GM23338 (cell line): ENCODE measurements at regions not wholly inside any gene's neighbourhood (a gene's known extent, or its start where the extent isn't known, plus 50 kb on each side); places are given as distances from the start of the nearest gene placed in this dataset.

Experiments used
- ATAC-seq: fragments of 200-7000 bp; cut with Tn5 transposase; 3 replicates; pipeline ENCODE4 v1.9.1; 2020
- DNase-seq: peaks from one replicate; pipeline ENCODE4 v3.0.0-alpha.2; 2015; ENCODE audit warnings: low spot score
- H2AFZ ChIP-seq: fragments of 200-600 bp; sonication (generic); 2 replicates; pipeline ENCODE4 v1.8.0; 2016; ENCODE audit warnings: antibody characterized with exemption, mild to moderate bottlenecking, moderate library complexity
- H3F3A ChIP-seq: fragments of 200-600 bp; sonication (generic); replicated peaks from 2 replicates; pipeline ENCODE4 v1.8.0; 2017; ENCODE audit warnings: antibody characterized with exemption, mixed run types, low read depth
- H3K27ac ChIP-seq: fragments of 200-600 bp; sonication (generic); 2 replicates; pipeline ENCODE4 v1.6.1; 2016; ENCODE audit warnings: low read depth
- H3K27me3 ChIP-seq: fragments of 200-600 bp; sonication (generic); 2 replicates; pipeline ENCODE4 v1.8.0; 2016; ENCODE audit warnings: mild to moderate bottlenecking, mixed run types, moderate library complexity; ENCODE audit not compliant: insufficient read depth
- H3K36me3 ChIP-seq: fragments of 200-600 bp; sonication (generic); 2 replicates; pipeline ENCODE4 v1.8.0; 2016; ENCODE audit warnings: mild to moderate bottlenecking; ENCODE audit not compliant: insufficient read depth
- H3K4me1 ChIP-seq: fragments of 200-600 bp; sonication (generic); 2 replicates; pipeline ENCODE4 v1.8.0; 2016; ENCODE audit warnings: mild to moderate bottlenecking, moderate library complexity; ENCODE audit not compliant: insufficient read depth
- H3K4me2 ChIP-seq: fragments of 200-600 bp; sonication (generic); 2 replicates; pipeline ENCODE4 v1.7.1; 2017; ENCODE audit warnings: mixed run types
- H3K4me3 ChIP-seq: fragments of 200-600 bp; sonication (generic); 2 replicates; pipeline ENCODE4 v1.6.1; 2016; ENCODE audit warnings: mixed run types
- H3K79me2 ChIP-seq: fragments of 200-600 bp; sonication (generic); replicated peaks from 2 replicates; pipeline ENCODE4 v1.8.0; 2017; ENCODE audit warnings: mild to moderate bottlenecking; ENCODE audit not compliant: insufficient read depth
- H3K9me2 ChIP-seq: fragments of 200-600 bp; sonication (generic); 2 replicates; pipeline ENCODE4 v1.8.0; 2017; ENCODE audit not compliant: insufficient read depth
- H4K20me1 ChIP-seq: fragments of 200-600 bp; sonication (generic); replicated peaks from 2 replicates; pipeline ENCODE4 v1.8.0; 2017; ENCODE audit warnings: mild to moderate bottlenecking; ENCODE audit not compliant: insufficient read depth
- H3K27ac Mint-ChIP-seq: 2 replicates; pipeline ENCODE4 v1.8.0; 2020; ENCODE audit warnings: inconsistent platforms, mild to moderate bottlenecking, moderate library complexity, mixed read lengths
- H3K27me3 Mint-ChIP-seq: 3 replicates; pipeline ENCODE4 v1.8.0; 2022; ENCODE audit warnings: low read depth, mild to moderate bottlenecking, moderate library complexity, mixed read lengths, inconsistent platforms; ENCODE audit not compliant: insufficient read depth, poor library complexity
- H3K36me3 Mint-ChIP-seq: 3 replicates; pipeline ENCODE4 v1.8.0; 2021; ENCODE audit warnings: low read depth, mild to moderate bottlenecking, inconsistent platforms, moderate library complexity, mixed read lengths
- H3K4me1 Mint-ChIP-seq: 3 replicates; pipeline ENCODE4 v1.8.0; 2020; ENCODE audit warnings: mild to moderate bottlenecking, inconsistent platforms, mixed read lengths
- H3K4me3 Mint-ChIP-seq: 3 replicates; pipeline ENCODE4 v1.8.0; 2021; ENCODE audit warnings: moderate library complexity, mild to moderate bottlenecking, inconsistent platforms, mixed read lengths
- H3K9me3 Mint-ChIP-seq: 3 replicates; pipeline ENCODE4 v1.8.0; 2020; ENCODE audit warnings: moderate library complexity, mild to moderate bottlenecking, inconsistent platforms, mixed read lengths
- CREB1 ChIP-seq: fragments of 250-450 bp; sonication (Bioruptor Pico); IDR thresholded peaks from 2 replicates; pipeline ENCODE4 v1.5.0; 2020; ENCODE audit warnings: low read depth, mild to moderate bottlenecking, moderate library complexity
- EZH2phosphoT487 ChIP-seq: fragments of 200-600 bp; sonication (generic); IDR thresholded peaks from one replicate; pipeline ENCODE4 v1.8.1; 2018; ENCODE audit warnings: antibody characterized with exemption; ENCODE audit not compliant: unreplicated experiment
- POLR2AphosphoS5 ChIP-seq: IDR thresholded peaks from 2 replicates; pipeline ENCODE4 v1.6.1; 2016; ENCODE audit warnings: antibody characterized with exemption, low read depth
- REST ChIP-seq: IDR thresholded peaks from one replicate; pipeline ENCODE4 v1.6.1; 2018; ENCODE audit warnings: antibody characterized with exemption; ENCODE audit not compliant: unreplicated experiment
- STAT1 ChIP-seq: IDR thresholded peaks from one replicate; pipeline ENCODE4 v1.6.1; 2016; ENCODE audit warnings: antibody characterized with exemption; ENCODE audit not compliant: unreplicated experiment
- ZNF114 ChIP-seq: fragments of 250-450 bp; sonication (Bioruptor Pico); IDR thresholded peaks from 2 replicates; pipeline ENCODE4 v1.5.0; 2020; ENCODE audit warnings: mild to moderate bottlenecking, moderate library complexity
- ZNF331 ChIP-seq: fragments of 250-450 bp; sonication (Bioruptor Pico); IDR thresholded peaks from 2 replicates; pipeline ENCODE4 v1.5.0; 2020; ENCODE audit warnings: low read depth, mild to moderate bottlenecking, moderate library complexity
- ZNF462 ChIP-seq: fragments of 250-450 bp; sonication (Bioruptor Pico); IDR thresholded peaks from 2 replicates; pipeline ENCODE4 v1.5.0; 2020; ENCODE audit warnings: mild to moderate bottlenecking, moderate library complexity
- TF ChIP-seq, protein P1 (sequence below): IDR thresholded peaks from 2 replicates; pipeline ENCODE4 v1.6.1; 2016; ENCODE audit warnings: antibody characterized with exemption
- TF ChIP-seq, protein P2 (sequence below), 2 experiments: fragments of 200-600 bp in 1 of 2; sonication (generic) in 1 of 2; conservative IDR thresholded peaks; 2 replicates each; pipeline versions ENCODE4 v1.5.1 to v1.6.1; 2016 to 2017; ENCODE audit warnings: antibody characterized with exemption in 2 of 2, low read depth in 2 of 2, mild to moderate bottlenecking in 2 of 2, moderate library complexity in 1 of 2

DNA sequence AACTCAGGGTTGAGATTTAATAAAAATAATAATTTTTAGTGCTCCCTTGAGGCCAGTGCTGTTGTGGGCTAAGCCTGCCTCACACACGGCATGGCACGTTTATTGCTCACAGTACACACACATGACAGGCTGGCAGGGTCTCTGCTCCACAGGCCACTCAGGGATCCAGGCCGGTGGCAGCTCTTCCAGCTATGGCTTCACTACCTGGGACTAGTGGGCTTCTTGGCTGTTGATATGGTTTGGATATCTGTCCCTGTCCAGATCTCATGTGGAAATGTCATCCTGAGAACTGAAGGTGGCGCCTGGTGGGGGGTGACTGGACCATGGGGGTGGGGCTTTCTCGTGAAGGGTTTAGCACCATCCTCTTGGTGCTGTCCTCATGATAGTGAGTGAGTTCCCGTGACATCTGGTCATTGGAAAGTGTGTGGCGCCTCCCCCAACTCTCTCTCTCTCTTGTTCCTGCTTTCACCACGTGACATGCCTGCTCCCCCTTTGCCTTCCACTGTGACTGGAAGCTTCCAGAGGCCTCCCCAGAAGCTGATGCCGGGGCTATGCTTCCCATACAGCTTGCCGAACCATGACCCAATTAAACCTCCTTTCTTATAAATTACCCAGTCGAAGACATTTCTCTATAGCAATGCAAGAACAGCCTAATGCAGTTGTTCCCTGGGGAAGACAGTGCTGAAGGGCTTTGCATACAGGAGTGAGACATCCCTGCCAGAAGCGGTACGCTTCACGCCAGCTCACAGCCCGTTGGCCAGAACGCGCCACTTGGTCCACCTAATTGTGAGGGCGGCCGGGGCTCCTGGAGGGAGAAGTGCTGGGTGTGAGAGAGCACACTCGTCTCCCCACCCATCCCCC, 226.9 kb upstream of the C1orf174 start:
- no peaks in the 10 kb centered on the region for H3K4me1 ChIP-seq
- no peak overlapping the region for H2AFZ ChIP-seq
- H3K9me2 ChIP-seq = no peaks in the 10 kb centered on the region
- no peak for TF ChIP-seq ZNF462 (CRISPR knock-in tag)
- TF ChIP-seq ZNF114 (CRISPR knock-in tag) = no peak
- TF ChIP-seq, protein P1, sequence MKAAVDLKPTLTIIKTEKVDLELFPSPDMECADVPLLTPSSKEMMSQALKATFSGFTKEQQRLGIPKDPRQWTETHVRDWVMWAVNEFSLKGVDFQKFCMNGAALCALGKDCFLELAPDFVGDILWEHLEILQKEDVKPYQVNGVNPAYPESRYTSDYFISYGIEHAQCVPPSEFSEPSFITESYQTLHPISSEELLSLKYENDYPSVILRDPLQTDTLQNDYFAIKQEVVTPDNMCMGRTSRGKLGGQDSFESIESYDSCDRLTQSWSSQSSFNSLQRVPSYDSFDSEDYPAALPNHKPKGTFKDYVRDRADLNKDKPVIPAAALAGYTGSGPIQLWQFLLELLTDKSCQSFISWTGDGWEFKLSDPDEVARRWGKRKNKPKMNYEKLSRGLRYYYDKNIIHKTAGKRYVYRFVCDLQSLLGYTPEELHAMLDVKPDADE = no peak
- no peak for TF ChIP-seq EZH2phosphoT487
- TF ChIP-seq POLR2AphosphoS5 = no peak
- TF ChIP-seq STAT1 = no peak
- TF ChIP-seq, protein P2, sequence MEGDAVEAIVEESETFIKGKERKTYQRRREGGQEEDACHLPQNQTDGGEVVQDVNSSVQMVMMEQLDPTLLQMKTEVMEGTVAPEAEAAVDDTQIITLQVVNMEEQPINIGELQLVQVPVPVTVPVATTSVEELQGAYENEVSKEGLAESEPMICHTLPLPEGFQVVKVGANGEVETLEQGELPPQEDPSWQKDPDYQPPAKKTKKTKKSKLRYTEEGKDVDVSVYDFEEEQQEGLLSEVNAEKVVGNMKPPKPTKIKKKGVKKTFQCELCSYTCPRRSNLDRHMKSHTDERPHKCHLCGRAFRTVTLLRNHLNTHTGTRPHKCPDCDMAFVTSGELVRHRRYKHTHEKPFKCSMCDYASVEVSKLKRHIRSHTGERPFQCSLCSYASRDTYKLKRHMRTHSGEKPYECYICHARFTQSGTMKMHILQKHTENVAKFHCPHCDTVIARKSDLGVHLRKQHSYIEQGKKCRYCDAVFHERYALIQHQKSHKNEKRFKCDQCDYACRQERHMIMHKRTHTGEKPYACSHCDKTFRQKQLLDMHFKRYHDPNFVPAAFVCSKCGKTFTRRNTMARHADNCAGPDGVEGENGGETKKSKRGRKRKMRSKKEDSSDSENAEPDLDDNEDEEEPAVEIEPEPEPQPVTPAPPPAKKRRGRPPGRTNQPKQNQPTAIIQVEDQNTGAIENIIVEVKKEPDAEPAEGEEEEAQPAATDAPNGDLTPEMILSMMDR (conservative IDR thresholded peaks at IDR 0.05; ENCODE audit: low read depth in 2 of 2) = no peak
- no peak for TF ChIP-seq ZNF331 (CRISPR knock-in tag)
- no peak for TF ChIP-seq REST
- no peak for TF ChIP-seq CREB1 (CRISPR knock-in tag)
- no peaks in the 10 kb centered on the region for H4K20me1 ChIP-seq
- H3K4me3 Mint-ChIP-seq = no peak overlapping the region
- no peaks in the 10 kb centered on the region for H3K36me3 ChIP-seq
- H3K27me3 ChIP-seq = no peaks in the 10 kb centered on the region
- H3K79me2 ChIP-seq = no peaks in the 10 kb centered on the region
- H3K27ac Mint-ChIP-seq = no peak overlapping the region
- H3K27me3 Mint-ChIP-seq = peaks cover 5% of the 10 kb centered on the region
- H3K36me3 Mint-ChIP-seq = peaks cover 21% of the 10 kb centered on the region
- no peak for DNase-seq
- no peak for ATAC-seq
- H3F3A ChIP-seq = no peaks in the 10 kb centered on the region
- no peaks in the 10 kb centered on the region for H3K4me1 Mint-ChIP-seq
- no peak overlapping the region for H3K27ac ChIP-seq
- peaks cover 90% of the 10 kb centered on the region for H3K9me3 Mint-ChIP-seq
- H3K4me2 ChIP-seq = no peak overlapping the region
- H3K4me3 ChIP-seq = no peak overlapping the region
